GM20000 (cell line): ENCODE measurements at regions not wholly inside any gene's neighbourhood (a gene's known extent, or its start where the extent isn't known, plus 50 kb on each side); places are given as distances from the start of the nearest gene placed in this dataset.

Experiments
- DNase-seq: peaks from one replicate; pipeline ENCODE4 v3.0.0; 2012; ENCODE audit warnings: low spot score
- TF ChIP-seq, protein P1 (sequence below): IDR thresholded peaks from 2 replicates; pipeline ENCODE4 v1.5.1; 2012; ENCODE audit warnings: mild to moderate bottlenecking, control low read depth; ENCODE audit errors: extremely low read depth, missing control alignments

DNA sequence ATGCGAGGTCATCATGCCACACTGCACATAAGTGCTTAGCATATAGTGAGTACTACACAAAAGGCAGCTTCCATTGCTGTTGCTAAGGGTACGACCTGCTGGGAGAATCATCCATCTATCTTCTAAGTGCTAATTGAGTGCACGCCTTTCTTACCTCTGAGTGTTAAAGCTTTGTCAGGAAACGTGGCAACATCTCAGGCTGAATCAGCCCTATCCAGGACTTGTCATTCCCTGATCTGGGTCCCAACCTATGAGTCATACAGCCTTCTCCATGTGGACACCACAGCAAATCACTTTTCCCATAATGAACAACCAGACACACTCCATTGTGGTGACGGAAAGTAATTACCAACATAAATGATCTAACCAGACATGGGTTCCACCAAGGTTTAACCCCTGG is 201.1 kb upstream of the MAF start:
- DNase-seq, result no peak
- TF ChIP-seq, protein P1, sequence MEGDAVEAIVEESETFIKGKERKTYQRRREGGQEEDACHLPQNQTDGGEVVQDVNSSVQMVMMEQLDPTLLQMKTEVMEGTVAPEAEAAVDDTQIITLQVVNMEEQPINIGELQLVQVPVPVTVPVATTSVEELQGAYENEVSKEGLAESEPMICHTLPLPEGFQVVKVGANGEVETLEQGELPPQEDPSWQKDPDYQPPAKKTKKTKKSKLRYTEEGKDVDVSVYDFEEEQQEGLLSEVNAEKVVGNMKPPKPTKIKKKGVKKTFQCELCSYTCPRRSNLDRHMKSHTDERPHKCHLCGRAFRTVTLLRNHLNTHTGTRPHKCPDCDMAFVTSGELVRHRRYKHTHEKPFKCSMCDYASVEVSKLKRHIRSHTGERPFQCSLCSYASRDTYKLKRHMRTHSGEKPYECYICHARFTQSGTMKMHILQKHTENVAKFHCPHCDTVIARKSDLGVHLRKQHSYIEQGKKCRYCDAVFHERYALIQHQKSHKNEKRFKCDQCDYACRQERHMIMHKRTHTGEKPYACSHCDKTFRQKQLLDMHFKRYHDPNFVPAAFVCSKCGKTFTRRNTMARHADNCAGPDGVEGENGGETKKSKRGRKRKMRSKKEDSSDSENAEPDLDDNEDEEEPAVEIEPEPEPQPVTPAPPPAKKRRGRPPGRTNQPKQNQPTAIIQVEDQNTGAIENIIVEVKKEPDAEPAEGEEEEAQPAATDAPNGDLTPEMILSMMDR, result no peak

DNA sequence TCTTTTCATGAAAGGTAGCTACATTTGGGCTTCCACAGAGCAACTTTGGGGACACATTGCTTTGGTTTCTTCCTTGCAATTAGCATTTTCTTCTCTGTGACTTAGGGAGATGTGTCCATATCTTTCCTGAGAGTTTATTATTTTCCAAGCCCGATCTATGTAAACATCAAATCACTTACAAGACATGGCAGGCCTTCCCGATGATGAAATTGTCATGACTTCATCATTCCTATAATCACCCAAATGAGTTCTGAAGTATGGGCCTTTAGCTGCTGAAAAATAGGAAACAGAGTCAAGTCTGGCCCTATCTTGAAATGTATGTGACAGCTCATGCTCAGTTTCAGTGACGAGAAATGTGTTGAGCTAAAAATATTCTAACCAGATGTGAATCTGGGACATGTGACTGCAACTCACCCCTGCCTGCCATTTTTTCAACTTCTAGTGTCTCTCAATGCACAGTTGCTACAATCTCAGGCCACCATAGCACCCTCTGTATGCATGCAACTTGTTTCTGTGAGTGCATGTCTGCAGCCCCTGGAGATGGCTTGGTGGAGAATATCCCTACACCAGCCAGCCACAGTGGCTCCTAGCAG is 199.6 kb upstream of the MAF start:
- TF ChIP-seq, protein P1, result no peak
- DNase-seq, result no peak

DNA sequence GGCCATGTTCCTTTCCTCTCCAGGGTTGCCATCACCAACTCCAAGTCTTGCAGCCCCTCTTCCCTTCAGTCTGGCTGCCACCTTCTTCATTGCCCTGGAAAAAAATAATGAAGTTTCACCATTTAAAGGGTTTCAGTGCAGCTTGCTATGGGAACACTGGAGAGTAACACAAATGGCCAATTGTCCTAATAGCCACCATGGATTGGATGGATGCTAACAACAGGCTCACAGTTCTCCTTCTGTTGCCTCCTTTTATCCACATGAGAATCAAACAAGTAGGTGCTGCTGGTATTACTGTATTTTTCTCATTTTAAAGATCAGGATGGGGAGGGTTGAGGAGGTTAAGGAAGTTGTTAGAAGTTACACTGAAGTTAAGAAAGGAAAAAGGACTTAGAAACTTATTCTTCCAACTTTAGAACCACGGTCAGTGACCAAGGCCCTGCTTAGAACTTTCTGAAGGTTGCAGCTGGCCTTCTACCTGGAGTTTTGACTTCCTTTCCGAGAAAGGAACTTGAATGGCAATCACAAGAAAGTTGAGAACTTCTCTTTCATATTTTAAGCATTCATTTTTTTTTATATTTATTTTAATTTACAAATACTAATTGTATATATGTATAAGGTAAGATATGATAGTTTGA is 198.0 kb upstream of the MAF start:
- TF ChIP-seq, protein P1, result no peak
- DNase-seq, result no peak

DNA sequence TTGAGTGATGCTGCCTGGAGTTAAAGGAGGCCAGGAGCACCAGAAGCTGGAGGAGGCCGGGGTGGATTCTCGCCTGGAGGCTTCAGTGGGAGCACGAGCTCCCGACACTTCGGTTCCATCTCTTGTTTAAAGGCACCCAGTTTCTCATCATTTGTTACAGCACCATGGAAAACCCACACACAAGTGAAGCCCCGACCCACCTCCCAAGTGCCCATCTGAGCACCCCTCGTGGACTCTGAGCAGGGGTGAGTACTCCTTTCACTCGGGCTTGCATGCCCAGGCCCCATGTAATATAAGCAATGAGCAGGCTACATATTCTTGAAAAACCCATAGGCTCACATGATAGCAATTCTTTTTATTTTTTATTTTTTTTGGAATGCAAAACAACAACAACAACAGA is 196.9 kb upstream of the MAF start:
- no peak for DNase-seq
- TF ChIP-seq, protein P1, result no peak

DNA sequence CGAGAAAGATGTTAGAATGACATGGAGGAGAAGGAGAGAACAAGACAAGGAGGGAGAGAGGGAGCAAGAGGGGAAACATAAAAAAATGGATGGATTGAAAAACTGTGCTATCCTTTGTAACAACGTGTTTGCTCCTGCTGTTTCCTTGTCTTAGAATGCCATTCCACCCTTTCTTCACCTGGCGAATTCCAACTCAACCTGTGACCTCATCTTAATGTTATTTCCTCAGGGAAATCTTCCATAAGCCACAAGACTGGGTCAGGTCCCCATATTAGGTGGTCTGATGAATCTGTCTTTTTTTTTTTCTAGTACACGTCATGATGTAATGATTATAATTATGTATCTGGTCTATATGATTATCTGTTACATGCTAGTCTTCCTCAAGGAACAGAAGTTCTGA is 195.0 kb upstream of the MAF start:
- TF ChIP-seq, protein P1, result no peak
- no peak for DNase-seq

DNA sequence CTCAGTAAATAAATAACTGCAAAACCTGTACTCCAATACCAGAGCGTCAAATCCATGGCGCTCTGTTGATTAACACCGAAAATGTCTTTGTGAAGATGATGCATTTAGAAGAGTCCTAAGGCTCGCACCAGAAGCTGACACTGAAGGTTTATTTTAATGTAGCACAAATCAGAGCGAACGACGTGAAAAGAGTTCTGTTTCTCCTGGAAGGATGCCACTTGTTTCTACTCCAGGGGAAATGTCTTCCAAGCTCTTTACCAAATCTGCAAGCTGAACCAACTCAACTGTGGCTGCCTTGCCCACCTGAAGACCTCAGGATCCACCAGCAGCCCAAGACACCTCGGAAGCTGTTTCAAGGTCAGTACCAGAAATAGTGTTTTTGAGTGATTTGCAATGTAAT is 194.4 kb upstream of the MAF start:
- TF ChIP-seq, protein P1, result no peak
- no peak for DNase-seq

DNA sequence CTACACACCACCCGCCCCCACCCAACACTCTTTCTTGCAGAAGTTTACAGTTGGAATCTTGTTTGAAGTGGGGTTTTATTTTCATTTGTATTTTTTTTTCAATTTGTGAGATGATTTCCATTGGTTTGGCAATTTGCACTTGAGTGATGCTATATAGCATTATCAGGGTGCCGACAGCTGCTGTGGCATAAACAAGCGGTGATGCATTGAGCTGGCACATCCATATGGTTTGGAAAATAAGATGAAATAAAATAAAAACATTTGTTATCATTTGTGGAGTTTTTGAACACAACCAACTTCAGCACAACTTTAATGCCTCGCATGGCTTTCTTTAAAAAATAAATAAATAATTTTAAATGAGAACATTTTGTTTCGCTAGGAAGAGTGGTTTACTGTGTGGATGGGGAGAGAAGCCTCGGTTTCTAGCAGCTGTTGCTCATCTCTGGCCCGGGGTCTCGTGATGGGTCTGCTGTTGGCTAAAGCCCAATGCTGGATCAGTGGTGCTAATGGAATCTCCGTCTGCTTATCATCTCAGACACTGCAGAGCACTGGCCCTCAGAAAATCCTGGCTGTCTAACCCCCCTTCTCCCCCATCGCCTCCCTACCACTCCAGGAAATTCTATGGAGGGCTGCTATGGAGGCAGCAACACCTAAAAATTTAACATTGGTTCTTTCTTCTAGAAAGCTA is 192.3 kb upstream of the MAF start:
- TF ChIP-seq, protein P1, result no peak
- DNase-seq, result no peak
